ENCODE measurements at regions not wholly inside any gene's neighbourhood (a gene's known extent, or its start where the extent isn't known, plus 50 kb on each side); places are given as distances from the start of the nearest gene placed in this dataset.
"Not testable (repeated sequence)": the region's sequence is repeated elsewhere in the genome, so short reads cannot be mapped to it uniquely, and the experiment has no call there.

- no peak for DNase-seq
Measured at GRCh38 chr18:66993492-66993891, 389.6 kb upstream of the CDH19 start.

- no peak for DNase-seq
Measured at GRCh38 chr18:66990909-66991308, 387.0 kb upstream of the CDH19 start.

DNA sequence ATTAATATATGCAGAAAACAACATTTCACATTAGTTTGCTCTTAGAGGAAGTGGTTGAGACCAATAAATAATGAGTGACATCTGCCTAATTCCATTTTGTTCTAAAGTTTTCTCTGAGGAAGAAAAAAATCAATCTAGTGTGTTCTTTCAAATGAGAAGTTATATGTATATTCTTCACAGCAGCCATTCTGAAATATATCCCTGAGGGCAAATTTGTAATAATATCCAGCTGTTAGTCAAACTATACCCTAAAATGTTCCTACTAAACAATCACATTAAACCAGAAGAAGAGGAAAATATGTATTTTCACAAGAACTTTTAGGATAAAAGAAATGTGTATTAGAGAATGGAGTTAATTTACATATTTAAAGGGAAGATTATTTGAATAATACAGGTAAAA is 375.1 kb upstream of the CDH19 start:
- DNase-seq, result no peak

- no peak for DNase-seq
Measured at GRCh38 chr18:66972681-66973080, 368.8 kb upstream of the CDH19 start.

DNA sequence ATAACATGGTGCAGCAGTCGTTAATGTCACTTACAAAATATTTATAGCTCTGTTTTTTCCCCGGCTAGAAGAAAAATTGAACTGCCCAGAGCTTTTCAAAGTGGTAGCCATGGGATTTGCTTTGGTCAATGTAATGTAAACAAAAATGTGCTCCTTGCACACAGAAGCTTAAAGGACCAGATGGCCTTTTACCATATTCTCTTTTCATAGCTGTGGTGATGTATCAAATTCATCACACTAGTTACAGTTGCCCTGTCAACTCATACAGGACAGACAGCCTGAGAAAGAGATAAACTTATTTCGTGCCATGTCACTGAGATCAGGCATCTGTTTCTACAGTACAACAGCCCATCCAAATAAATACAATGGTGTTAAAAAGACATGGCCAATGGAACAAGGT is 368.1 kb upstream of the CDH19 start:
- DNase-seq, result no peak

DNA sequence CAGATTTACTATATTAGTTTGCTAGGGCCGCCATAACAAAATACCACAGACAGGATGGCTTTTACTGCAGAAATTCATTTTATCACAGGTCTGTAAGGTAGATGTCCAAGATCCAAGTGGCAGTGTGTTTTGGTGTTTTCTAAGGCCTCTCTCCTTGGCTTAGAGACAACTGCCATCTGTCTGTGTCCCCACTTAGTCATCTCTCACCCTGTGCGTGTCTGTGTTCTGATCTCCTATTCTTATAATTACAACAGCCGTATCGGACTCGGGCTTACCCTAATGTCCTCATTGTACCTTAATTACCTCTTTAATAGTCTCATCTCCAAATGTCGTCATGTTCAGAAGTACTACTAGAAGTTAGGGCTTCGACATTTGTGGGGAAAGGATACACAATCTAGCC is 362.3 kb upstream of the CDH19 start:
- DNase-seq, result no peak

- DNase-seq, result no peak
Measured at GRCh38 chr18:66958309-66958708, 354.4 kb upstream of the CDH19 start.

- DNase-seq, result no peak
Measured at GRCh38 chr18:66951750-66952149, 347.9 kb upstream of the CDH19 start.

DNA sequence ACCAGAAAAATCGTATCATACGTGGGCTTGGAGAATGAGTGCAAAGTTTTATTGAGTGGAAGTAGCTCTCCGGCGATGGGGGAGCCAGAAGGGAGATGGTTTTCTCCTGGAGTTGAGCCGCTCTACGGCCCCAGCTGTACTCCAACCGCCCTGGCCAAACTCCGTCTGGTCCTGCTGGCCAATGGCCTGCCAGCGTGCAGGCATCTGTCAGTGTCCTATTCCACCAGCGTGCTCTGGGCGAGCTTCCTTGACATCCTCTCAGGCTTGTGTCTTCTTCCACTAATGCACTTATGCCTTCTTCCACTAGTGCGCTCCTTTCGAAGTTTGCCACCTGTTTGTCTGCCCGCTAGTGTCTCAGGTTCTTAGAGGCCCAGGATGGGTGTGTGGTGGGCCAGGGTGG is 345.5 kb upstream of the CDH19 start:
- no peak for DNase-seq

DNA sequence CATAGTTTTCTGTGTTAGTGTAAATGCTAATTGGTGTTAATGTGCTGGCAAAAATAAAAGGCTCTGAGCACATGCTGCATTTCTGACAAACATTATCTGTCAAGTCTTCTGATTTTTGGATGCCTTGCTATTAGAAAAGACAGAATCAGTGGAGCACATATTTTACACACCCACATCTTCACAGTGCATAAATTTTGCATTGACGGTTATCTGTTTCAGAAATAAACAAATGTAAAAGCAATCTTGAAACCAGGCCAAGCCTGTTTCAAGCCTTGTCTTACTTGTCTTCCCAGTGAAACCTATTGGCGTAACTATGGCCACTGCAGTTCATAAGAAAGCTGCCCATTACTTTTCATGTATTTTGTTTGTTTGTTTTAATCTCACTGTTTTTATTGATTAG is 333.7 kb upstream of the CDH19 start:
- no peak for DNase-seq

- no peak for DNase-seq
Measured at GRCh38 chr18:66931010-66931409, 327.1 kb upstream of the CDH19 start.

DNA sequence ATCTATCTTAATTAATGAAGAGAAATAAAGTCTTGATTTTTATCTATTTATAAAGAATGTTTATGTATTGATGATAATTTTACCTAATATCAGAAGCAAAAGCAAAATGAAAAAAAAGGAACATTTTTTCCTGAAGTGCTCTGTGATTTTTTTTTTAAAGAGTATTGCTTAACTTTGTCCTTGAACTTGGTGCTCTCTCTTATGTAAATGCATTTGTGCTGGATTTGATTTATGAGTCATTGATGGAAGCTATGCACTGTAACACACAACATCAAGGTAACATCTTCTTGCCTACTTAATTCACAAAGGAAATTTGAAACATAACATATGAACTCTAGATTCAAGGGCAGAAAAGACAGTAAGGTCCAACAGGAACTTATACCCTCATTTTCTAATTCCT is 312.9 kb upstream of the CDH19 start:
- no peak for DNase-seq

DNA sequence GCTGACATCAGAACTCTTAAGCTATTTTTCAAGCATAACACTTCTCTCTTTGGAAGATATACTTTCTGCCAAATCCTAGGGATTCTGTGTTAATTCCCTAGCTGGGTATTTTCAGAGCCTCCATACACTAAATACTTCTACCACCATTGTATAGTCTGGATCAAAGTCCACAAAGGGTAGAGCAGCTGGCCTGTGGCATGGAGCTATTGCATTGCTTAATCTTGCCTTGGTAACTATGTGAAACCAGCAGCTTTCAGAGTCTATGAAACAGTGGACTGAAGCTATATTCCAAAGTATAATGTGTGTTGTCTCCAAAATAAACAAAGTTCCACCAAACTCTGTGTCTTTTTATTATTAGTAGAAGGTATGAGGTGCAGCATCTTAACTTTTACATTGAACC is 296.9 kb upstream of the CDH19 start:
- DNase-seq, result no peak

- DNase-seq, result no peak
Measured at GRCh38 chr18:66895631-66896030, 291.7 kb upstream of the CDH19 start.

- no peak for DNase-seq
Measured at GRCh38 chr18:66894851-66895250, 291.0 kb upstream of the CDH19 start.

DNA sequence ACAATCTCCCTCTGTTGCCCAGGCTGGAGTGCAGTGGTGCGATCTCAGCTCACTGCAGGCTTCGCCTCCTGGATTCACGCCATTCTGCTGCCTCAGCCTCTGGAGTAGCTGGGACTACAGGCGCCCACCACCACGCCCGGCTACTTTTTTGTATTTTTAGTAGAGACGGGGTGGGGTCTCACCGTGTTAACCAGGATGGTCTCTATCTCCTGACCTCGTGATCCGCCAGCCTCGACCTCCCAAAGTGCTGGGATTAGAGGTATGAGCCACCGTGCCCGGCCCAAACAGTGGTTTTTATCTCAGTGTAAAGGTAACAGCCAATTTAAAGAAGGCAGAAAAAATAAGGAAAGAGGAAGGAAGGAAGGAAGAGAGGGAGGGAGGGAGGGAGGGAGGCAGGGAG is 288.5 kb upstream of the CDH19 start:
- not testable (repeated sequence) for DNase-seq

- no peak for DNase-seq
Measured at GRCh38 chr18:66874812-66875474, 271.1 kb upstream of the CDH19 start.

DNA sequence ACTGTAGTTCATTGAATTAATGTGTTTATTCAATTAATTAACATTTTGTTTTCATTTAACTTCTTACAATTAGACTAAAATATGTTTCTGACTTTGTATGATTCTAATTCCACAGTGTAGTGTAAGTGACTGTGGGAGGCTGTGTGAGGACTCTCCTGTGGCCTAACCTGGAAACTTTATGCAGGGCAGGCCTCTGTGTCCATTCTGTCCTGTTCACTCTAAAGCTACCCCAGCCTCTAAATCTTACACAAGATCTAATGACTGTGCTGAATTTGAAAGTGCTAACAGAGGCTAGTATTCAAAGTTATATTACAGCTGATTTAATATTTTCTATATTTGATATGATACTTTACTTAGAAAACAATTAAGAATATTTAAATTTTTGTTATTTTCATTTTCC is 270.5 kb upstream of the CDH19 start:
- no peak for DNase-seq

DNA sequence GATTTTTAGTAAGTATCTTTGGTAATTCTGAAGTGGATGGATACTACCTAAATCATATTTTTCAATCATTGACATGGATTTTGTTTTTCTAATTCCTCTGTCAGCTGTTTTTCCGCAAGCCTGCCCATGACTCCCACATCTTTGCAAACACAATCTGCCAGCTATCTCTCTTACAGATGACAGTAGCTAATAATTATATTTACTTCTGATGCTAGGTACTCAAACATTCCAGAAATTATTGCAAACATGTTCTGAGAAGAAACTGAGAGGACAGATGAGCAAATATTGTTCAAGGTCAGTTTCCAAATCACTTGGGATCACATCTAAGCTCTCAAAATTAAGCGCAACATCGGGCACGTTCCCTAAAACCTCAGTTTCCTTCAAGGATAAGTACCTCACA is 270.0 kb upstream of the CDH19 start:
- DNase-seq, result no peak

GRCh38 chr18:66872277-66872676 is 268.4 kb upstream of the CDH19 start:
- DNase-seq, result no peak

GRCh38 chr18:66867653-66868052 is 263.8 kb upstream of the CDH19 start:
- no peak for DNase-seq

- not testable (repeated sequence) for DNase-seq
Measured at GRCh38 chr18:66866427-66866940, 262.6 kb upstream of the CDH19 start.

- no peak for DNase-seq
Measured at GRCh38 chr18:66838340-66838987, 234.6 kb upstream of the CDH19 start.

DNA sequence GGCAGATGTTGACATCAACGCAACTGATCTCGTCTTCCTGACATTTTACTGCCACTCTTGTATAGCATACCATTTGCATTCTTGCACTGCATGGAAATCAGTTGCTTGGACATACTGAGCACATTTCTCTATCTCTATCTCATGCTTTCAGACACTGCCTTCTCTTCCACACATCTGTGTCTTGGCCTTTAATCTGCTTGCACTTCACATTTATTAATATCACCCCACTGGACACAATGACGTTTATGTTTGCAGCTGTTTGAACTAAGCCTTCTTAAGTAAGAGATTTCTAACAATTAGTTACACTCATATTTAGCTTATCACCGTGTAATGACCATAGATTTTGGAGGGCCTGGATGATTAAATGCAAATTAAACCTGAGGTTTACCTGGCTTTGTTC is 229.8 kb upstream of the CDH19 start:
- DNase-seq, result no peak

DNA sequence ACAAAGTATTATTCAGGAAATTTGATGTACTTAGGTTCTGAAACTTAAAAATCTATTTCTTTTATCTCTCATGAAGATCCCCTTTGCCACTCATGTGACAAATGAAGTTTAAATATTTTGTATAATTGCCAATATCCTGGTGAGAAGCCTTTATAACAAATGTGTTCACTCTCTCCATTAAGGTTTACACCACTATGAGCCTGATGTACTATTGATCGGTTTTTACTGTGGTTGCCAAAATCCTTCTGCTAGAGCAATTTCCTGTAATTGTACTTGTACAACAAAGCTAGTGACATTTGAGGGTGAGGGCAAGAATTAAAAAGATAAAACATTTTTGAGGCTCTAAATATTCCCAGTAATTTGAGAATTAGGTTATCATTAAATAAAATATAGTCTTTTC is 222.3 kb upstream of the CDH19 start:
- no peak for DNase-seq

All from activated gamma-delta T cell treated with Interleukin-2 at 50 U/mL for 16 hours (primary cell).